ENCODE measurements at regions not wholly inside any gene's neighbourhood (a gene's known extent, or its start where the extent isn't known, plus 50 kb on each side); places are given as distances from the start of the nearest gene placed in this dataset.
"Not testable (repeated sequence)": the region's sequence is repeated elsewhere in the genome, so short reads cannot be mapped to it uniquely, and the experiment has no call there.

GRCh38 chr7:157476201-157476600 lies 139.4 kb downstream of the DNAJB6 start:
- no peak for ATAC-seq (ENCODE audit: low read depth in 2 of 2)
- no peak for DNase-seq
- peaks cover 0 to 8% of the 10 kb centered on the region in 2 donors for H3K36me3 Mint-ChIP-seq
- peaks cover 0 to 6% (median 0%) of the 10 kb centered on the region in 3 donors for H3K4me1 Mint-ChIP-seq
- H3K9me3 Mint-ChIP-seq = peaks cover 9 to 30% (median 18%) of the 10 kb centered on the region in 7 donors
- H3K4me3 Mint-ChIP-seq = no peak overlapping the region
- H3K27ac Mint-ChIP-seq = peak overlapping the region in 1 of 6 donors; percentile 13
- peaks cover 0 to 4% (median 0%) of the 10 kb centered on the region in 3 donors for H3K27me3 Mint-ChIP-seq

- Mint-ChIP-seq H3K27ac (no peak overlapping the region), H3K27me3 (peaks cover 0 to 4% (median 0%) of the 10 kb centered on the region in 3 donors), H3K4me1 (peaks cover 0 to 6% (median 0%) of the 10 kb centered on the region in 3 donors), H3K9me3 (peaks cover 7 to 26% (median 18%) of the 10 kb centered on the region in 7 donors), H3K4me3 (peak overlapping the region in 1 of 8 donors; percentile 61), H3K36me3 (peaks cover 0 to 8% of the 10 kb centered on the region in 2 donors)
- ATAC-seq (ENCODE audit: low read depth in 2 of 2) (no peak), DNase-seq (no peak)
Observed at GRCh38 chr7:157476654-157477549, 140.1 kb downstream of the DNAJB6 start.

GRCh38 chr7:157477550-157478212 lies 140.9 kb downstream of the DNAJB6 start:
- Mint-ChIP-seq H3K27ac (no peak overlapping the region), H3K36me3 (peaks cover 0 to 8% of the 10 kb centered on the region in 2 donors), H3K4me3 (peak overlapping the region in 1 of 8 donors; percentile 61), H3K4me1 (peaks cover 0 to 6% (median 0%) of the 10 kb centered on the region in 3 donors), H3K27me3 (peaks cover 0 to 4% (median 0%) of the 10 kb centered on the region in 3 donors), H3K9me3 (peaks cover 5 to 21% (median 17%) of the 10 kb centered on the region in 7 donors)
- no peak for DNase-seq
- no peak for ATAC-seq (ENCODE audit: low read depth in 2 of 2)

GRCh38 chr7:157478611-157479010 lies 141.8 kb downstream of the DNAJB6 start:
- peaks cover 4 to 11% (median 10%) of the 10 kb centered on the region in 7 donors for H3K9me3 Mint-ChIP-seq
- peak overlapping the region in 1 of 8 donors; percentile 43 for H3K4me3 Mint-ChIP-seq
- not testable (repeated sequence) for H3K36me3 Mint-ChIP-seq; H3K4me1 Mint-ChIP-seq; H3K27ac Mint-ChIP-seq; ATAC-seq (ENCODE audit: low read depth in 2 of 2); H3K27me3 Mint-ChIP-seq; DNase-seq

- H3K27ac Mint-ChIP-seq = no peak overlapping the region
- no peaks in the 10 kb centered on the region for H3K36me3 Mint-ChIP-seq
- H3K4me3 Mint-ChIP-seq = no peak overlapping the region
- DNase-seq = no peak
- H3K27me3 Mint-ChIP-seq = peaks cover 0 to 4% (median 0%) of the 10 kb centered on the region in 3 donors
- ATAC-seq (ENCODE audit: low read depth in 2 of 2) = no peak
- peaks cover 0 to 6% (median 0%) of the 10 kb centered on the region in 3 donors for H3K4me1 Mint-ChIP-seq
- peaks cover 0 to 8% (median 6%) of the 10 kb centered on the region in 7 donors for H3K9me3 Mint-ChIP-seq
Observed at GRCh38 chr7:157479326-157479725, 142.5 kb downstream of the DNAJB6 start.

- Mint-ChIP-seq H3K4me1 (peaks cover 0 to 6% (median 0%) of the 10 kb centered on the region in 3 donors), H3K27ac (no peak overlapping the region), H3K27me3 (peaks cover 0 to 4% (median 2%) of the 10 kb centered on the region in 3 donors), H3K9me3 (peaks cover 0 to 2% (median 0%) of the 10 kb centered on the region in 7 donors), H3K36me3 (no peaks in the 10 kb centered on the region), H3K4me3 (no peak overlapping the region)
- ATAC-seq (ENCODE audit: low read depth in 2 of 2) (no peak), DNase-seq (no peak)
Observed at GRCh38 chr7:157480371-157481050, 143.7 kb downstream of the DNAJB6 start.

GRCh38 chr7:157481389-157481788 lies 144.6 kb downstream of the DNAJB6 start:
- DNase-seq = no peak
- H3K4me1 Mint-ChIP-seq = peaks cover 0 to 6% (median 0%) of the 10 kb centered on the region in 3 donors
- no peaks in the 10 kb centered on the region for H3K36me3 Mint-ChIP-seq
- no peak overlapping the region for H3K27ac Mint-ChIP-seq
- H3K27me3 Mint-ChIP-seq = peaks cover 0 to 9% (median 4%) of the 10 kb centered on the region in 3 donors
- ATAC-seq (ENCODE audit: low read depth in 2 of 2) = no peak
- no peak overlapping the region for H3K4me3 Mint-ChIP-seq
- H3K9me3 Mint-ChIP-seq = peaks cover 0 to 2% (median 0%) of the 10 kb centered on the region in 7 donors

- Mint-ChIP-seq H3K4me3 (no peak overlapping the region), H3K36me3 (no peaks in the 10 kb centered on the region)
- no peak for ATAC-seq (ENCODE audit: low read depth in 2 of 2)
Observed at GRCh38 chr7:157482025-157482424, 145.2 kb downstream of the DNAJB6 start.

GRCh38 chr7:157482517-157483087 lies 145.8 kb downstream of the DNAJB6 start:
- Mint-ChIP-seq H3K27me3 (peaks cover 0 to 16% (median 4%) of the 10 kb centered on the region in 3 donors), H3K9me3 (peaks cover 0 to 4% (median 0%) of the 10 kb centered on the region in 7 donors), H3K4me1 (peaks cover 0 to 6% (median 0%) of the 10 kb centered on the region in 3 donors), H3K36me3 (no peaks in the 10 kb centered on the region), H3K4me3 (no peak overlapping the region), H3K27ac (no peak overlapping the region)
- no peak for DNase-seq
- no peak for ATAC-seq (ENCODE audit: low read depth in 2 of 2)

More at GRCh38 chr7:157482025-157482424, 145.2 kb downstream of the DNAJB6 start:
- peaks cover 0 to 2% (median 0%) of the 10 kb centered on the region in 7 donors for H3K9me3 Mint-ChIP-seq
- no peak for DNase-seq
- H3K27ac Mint-ChIP-seq = no peak overlapping the region
- peaks cover 0 to 10% (median 4%) of the 10 kb centered on the region in 3 donors for H3K27me3 Mint-ChIP-seq
- H3K4me1 Mint-ChIP-seq = peaks cover 0 to 6% (median 0%) of the 10 kb centered on the region in 3 donors

- Mint-ChIP-seq H3K27ac (peak overlapping the region in 1 of 6 donors; percentile 58), H3K4me1 (peaks cover 0 to 3% (median 0%) of the 10 kb centered on the region in 3 donors), H3K9me3 (peaks cover 0 to 4% (median 0%) of the 10 kb centered on the region in 7 donors), H3K4me3 (no peak overlapping the region), H3K36me3 (no peaks in the 10 kb centered on the region), H3K27me3 (peaks cover 0 to 16% (median 4%) of the 10 kb centered on the region in 3 donors)
- DNase-seq = no peak
- ATAC-seq (ENCODE audit: low read depth in 2 of 2) = no peak
Observed at GRCh38 chr7:157483515-157483914, 146.7 kb downstream of the DNAJB6 start.

GRCh38 chr7:157483971-157484410 lies 147.2 kb downstream of the DNAJB6 start:
- Mint-ChIP-seq H3K4me1 (peaks cover 0 to 3% (median 0%) of the 10 kb centered on the region in 3 donors), H3K27ac (no peak overlapping the region), H3K4me3 (no peak overlapping the region), H3K27me3 (peaks cover 0 to 16% (median 0%) of the 10 kb centered on the region in 3 donors), H3K9me3 (peaks cover 0 to 4% (median 1%) of the 10 kb centered on the region in 7 donors), H3K36me3 (no peaks in the 10 kb centered on the region)
- DNase-seq = no peak
- no peak for ATAC-seq (ENCODE audit: low read depth in 2 of 2)

- H3K27ac Mint-ChIP-seq = no peak overlapping the region
- ATAC-seq (ENCODE audit: low read depth in 2 of 2) (no peak), DNase-seq (no peak)
- no peaks in the 10 kb centered on the region for H3K36me3 Mint-ChIP-seq
- no peak overlapping the region for H3K4me3 Mint-ChIP-seq
- H3K27me3 Mint-ChIP-seq = peaks cover 0 to 16% (median 0%) of the 10 kb centered on the region in 3 donors
- no peaks in the 10 kb centered on the region for H3K4me1 Mint-ChIP-seq
- H3K9me3 Mint-ChIP-seq = peaks cover 0 to 4% (median 1%) of the 10 kb centered on the region in 7 donors
Observed at GRCh38 chr7:157484411-157485081, 147.7 kb downstream of the DNAJB6 start.
